B cell (primary cell): ENCODE measurements at regions not wholly inside any gene's neighbourhood (a gene's known extent, or its start where the extent isn't known, plus 50 kb on each side); places are given as distances from the start of the nearest gene placed in this dataset.
"Not testable (repeated sequence)": the region's sequence is repeated elsewhere in the genome, so short reads cannot be mapped to it uniquely, and the experiment has no call there.

ENCODE experiments used
- ATAC-seq: fragments of 200-7000 bp; cut with Tn5 transposase; one replicate; pipeline ENCODE4 v1.10.0; 2021; ENCODE audit warnings: low read depth, mild to moderate bottlenecking, moderate number of reproducible peaks, moderate library complexity
- CTCF ChIA-PET: fragments of 350-600 bp; sonication (Branson Sonifier 250); formaldehyde crosslinking; loops from one replicate; lab custom pipeline; 2021; ENCODE audit warnings: antibody characterized with exemption, inconsistent platforms; lab: Charles Lee
- POLR2A ChIA-PET: fragments of 350-600 bp; sonication (Branson Sonifier 250); formaldehyde crosslinking; loops from one replicate; lab custom pipeline; 2021; ENCODE audit warnings: antibody characterized with exemption; lab: Charles Lee
- DNase-seq: peaks from one replicate; pipeline ENCODE4 v3.0.0; 2013
- H2AFZ ChIP-seq: 2 replicates; pipeline ENCODE4 v1.6.1; 2012; ENCODE audit warnings: mild to moderate bottlenecking, low read depth, low read length; ENCODE audit not compliant: insufficient read depth, poor library complexity, severe bottlenecking
- H3K27ac ChIP-seq, 2 donors: 1 replicate in 1 of 2; 2 replicates in 1 of 2; pipeline ENCODE4 v1.5.1; 2012 to 2013; ENCODE audit warnings: low read length in 2 of 2, mild to moderate bottlenecking in 2 of 2, moderate library complexity in 1 of 2
- H3K27me3 ChIP-seq, 4 experiments: fragments of 200-600 bp in 1 of 4; sonication (generic) in 1 of 4; replicated peaks in 1 of 4; 1 replicate in 2 of 4; 2 replicates in 2 of 4; pipeline versions ENCODE4 v1.6.1 to v1.7.0; 2013 to 2016; ENCODE audit warnings: low read length in 3 of 4, mild to moderate bottlenecking in 2 of 4, mixed read lengths in 1 of 4, moderate library complexity in 1 of 4; ENCODE audit not compliant: insufficient read depth in 4 of 4, control insufficient read depth in 3 of 4; ENCODE audit errors: control extremely low read depth in 1 of 4
- H3K36me3 ChIP-seq, 2 experiments: replicated peaks in 1 of 2; 1 replicate in 1 of 2; 2 replicates in 1 of 2; pipeline versions ENCODE4 v1.6.1 to v1.7.1; 2013; ENCODE audit warnings: low read length in 1 of 2; ENCODE audit not compliant: insufficient read depth in 2 of 2, control insufficient read depth in 1 of 2; ENCODE audit errors: control extremely low read depth in 1 of 2, extremely low read depth in 1 of 2
- H3K4me1 ChIP-seq, 2 donors: fragments of 200-600 bp in 1 of 2; sonication (generic) in 1 of 2; 1 replicate in 1 of 2; 2 replicates in 1 of 2; pipeline versions ENCODE4 v1.5.1 to v1.6.1; 2013 to 2017; ENCODE audit warnings: low read length in 2 of 2; ENCODE audit not compliant: control insufficient read depth in 2 of 2, insufficient read depth in 2 of 2
- H3K4me2 ChIP-seq: replicated peaks from 2 replicates; pipeline ENCODE3; 2012; ENCODE audit warnings: mild to moderate bottlenecking, low read depth, low read length; ENCODE audit not compliant: poor library complexity, severe bottlenecking
- H3K4me3 ChIP-seq, 5 experiments: fragments of 200-600 bp in 1 of 5; sonication (generic) in 1 of 5; 1 replicate in 3 of 5; 2 replicates in 2 of 5; pipeline versions ENCODE4 v1.5.1 to v1.7.0; 2011 to 2016; ENCODE audit warnings: low read length in 4 of 5, mild to moderate bottlenecking in 4 of 5, low read depth in 2 of 5, control low read depth in 1 of 5, moderate library complexity in 1 of 5; ENCODE audit not compliant: insufficient read depth in 1 of 5; ENCODE audit errors: control extremely low read depth in 1 of 5, extremely low read depth in 1 of 5
- H3K79me2 ChIP-seq: fragments of 200-600 bp; sonication (generic); one replicate; pipeline ENCODE4 v1.6.0; 2016; ENCODE audit warnings: low read length; ENCODE audit not compliant: control insufficient read depth, insufficient read depth
- H3K9ac ChIP-seq: fragments of 200-600 bp; sonication (generic); 2 replicates; pipeline ENCODE4 v1.6.1; 2017; ENCODE audit warnings: mild to moderate bottlenecking, low read length, moderate library complexity
- H3K9me3 ChIP-seq, 3 donors: one replicate each; pipeline versions ENCODE4 v1.6.1 to v1.7.1; 2013; ENCODE audit warnings: low read length in 2 of 3; ENCODE audit not compliant: control insufficient read depth in 2 of 3, insufficient read depth in 1 of 3; ENCODE audit errors: control extremely low read depth in 1 of 3
- H4K20me1 ChIP-seq: 2 replicates; pipeline ENCODE4 v1.6.0; 2012; ENCODE audit warnings: mild to moderate bottlenecking, low read length; ENCODE audit not compliant: insufficient read depth, control insufficient read depth, poor library complexity, severe bottlenecking
- H3K27ac Mint-ChIP-seq: one replicate; pipeline ENCODE4 v1.8.0; 2021; ENCODE audit warnings: mixed read lengths
- H3K27me3 Mint-ChIP-seq: one replicate; pipeline ENCODE4 v1.8.0; 2021; ENCODE audit warnings: mixed read lengths
- H3K4me1 Mint-ChIP-seq: one replicate; pipeline ENCODE4 v1.8.0; 2021; ENCODE audit warnings: mixed read lengths
- H3K4me3 Mint-ChIP-seq: one replicate; pipeline ENCODE4 v1.8.0; 2021; ENCODE audit warnings: mixed read lengths
- H3K9me3 Mint-ChIP-seq: one replicate; pipeline ENCODE4 v1.8.0; 2022; ENCODE audit warnings: mixed read lengths; ENCODE audit not compliant: insufficient read depth
- EZH2 ChIP-seq: IDR thresholded peaks from 2 replicates; pipeline ENCODE4 v1.6.1; 2012; ENCODE audit warnings: borderline replicate concordance, low read depth, mild to moderate bottlenecking, moderate library complexity, low read length; ENCODE audit not compliant: insufficient read depth, poor library complexity, severe bottlenecking
- WGBS: methylation state at CpG from one replicate; pipeline ENCODE4 v1.1.5; 2013; ENCODE audit warnings: missing lambda C conversion rate; ENCODE audit not compliant: insufficient coverage; 5-methylcytosine and 5-hydroxymethylcytosine counted together
- intact Hi-C: fragments of 100-400 bp; cut with micrococcal nuclease; formaldehyde crosslinking; loops from one replicate; pipeline ENCODE4 v1.10.0; 2022
- TF ChIP-seq, protein P1 (sequence below): fragments of 200-600 bp; IDR thresholded peaks from one replicate; pipeline ENCODE4 v1.8.0; 2022; ENCODE audit warnings: antibody characterized with exemption, mild to moderate bottlenecking

DNA sequence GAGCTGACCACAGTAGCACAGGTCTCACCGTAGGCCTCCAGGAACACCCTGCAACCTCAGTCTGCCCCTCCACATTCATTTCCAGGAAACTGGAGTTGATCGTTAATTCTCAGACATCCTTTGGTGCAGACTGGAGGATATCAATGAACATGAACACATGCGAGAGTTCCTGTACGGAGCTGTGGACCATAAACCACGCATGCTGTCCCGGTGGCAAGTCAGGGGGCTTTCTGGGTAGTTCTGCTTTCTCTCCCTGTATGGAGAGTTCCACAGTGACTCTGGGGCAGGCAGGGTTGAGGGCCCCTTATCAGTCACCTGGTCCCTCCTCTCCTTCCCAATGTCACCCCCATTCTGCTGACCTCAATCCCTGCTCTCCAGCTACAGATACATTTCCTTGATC, 55.5 kb upstream of the URI1 start:
- Mint-ChIP-seq H3K27ac (no peak overlapping the region), H3K4me1 (peaks cover 8% of the 10 kb centered on the region), H3K27me3 (no peaks in the 10 kb centered on the region), H3K9me3 (no peaks in the 10 kb centered on the region), H3K4me3 (no peak overlapping the region)
- H3K4me3 ChIP-seq: no peak overlapping the region
- no peaks in the 10 kb centered on the region for H3K9me3 ChIP-seq
- peaks cover 3 to 24% of the 10 kb centered on the region in 2 donors for H3K4me1 ChIP-seq
- no peaks in the 10 kb centered on the region for H3K79me2 ChIP-seq
- WGBS: 33% methylated on average over 6 of the region's 6 CpGs
- no peaks in the 10 kb centered on the region for H3K36me3 ChIP-seq
- H4K20me1 ChIP-seq: no peaks in the 10 kb centered on the region
- no peaks in the 10 kb centered on the region for H3K27me3 ChIP-seq
- H3K27ac ChIP-seq: no peak overlapping the region
- H3K9ac ChIP-seq: no peak overlapping the region
- H2AFZ ChIP-seq: no peak overlapping the region
- TF ChIP-seq, protein P1, sequence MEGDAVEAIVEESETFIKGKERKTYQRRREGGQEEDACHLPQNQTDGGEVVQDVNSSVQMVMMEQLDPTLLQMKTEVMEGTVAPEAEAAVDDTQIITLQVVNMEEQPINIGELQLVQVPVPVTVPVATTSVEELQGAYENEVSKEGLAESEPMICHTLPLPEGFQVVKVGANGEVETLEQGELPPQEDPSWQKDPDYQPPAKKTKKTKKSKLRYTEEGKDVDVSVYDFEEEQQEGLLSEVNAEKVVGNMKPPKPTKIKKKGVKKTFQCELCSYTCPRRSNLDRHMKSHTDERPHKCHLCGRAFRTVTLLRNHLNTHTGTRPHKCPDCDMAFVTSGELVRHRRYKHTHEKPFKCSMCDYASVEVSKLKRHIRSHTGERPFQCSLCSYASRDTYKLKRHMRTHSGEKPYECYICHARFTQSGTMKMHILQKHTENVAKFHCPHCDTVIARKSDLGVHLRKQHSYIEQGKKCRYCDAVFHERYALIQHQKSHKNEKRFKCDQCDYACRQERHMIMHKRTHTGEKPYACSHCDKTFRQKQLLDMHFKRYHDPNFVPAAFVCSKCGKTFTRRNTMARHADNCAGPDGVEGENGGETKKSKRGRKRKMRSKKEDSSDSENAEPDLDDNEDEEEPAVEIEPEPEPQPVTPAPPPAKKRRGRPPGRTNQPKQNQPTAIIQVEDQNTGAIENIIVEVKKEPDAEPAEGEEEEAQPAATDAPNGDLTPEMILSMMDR: no peak
- no peak for TF ChIP-seq EZH2
- CTCF ChIA-PET: interaction anchor here (0.6 to 2.5 kb wide), 4 partner anchors 126 to 257 kb away, joined by 3 to 10 read pairs (median 4); no protein-coding TSS in a partner anchor
- POLR2A ChIA-PET: no interaction called here
- intact Hi-C loops: no loop called here
- DNase-seq (no peak), ATAC-seq (no peak)
- no peak overlapping the region for H3K4me2 ChIP-seq

DNA sequence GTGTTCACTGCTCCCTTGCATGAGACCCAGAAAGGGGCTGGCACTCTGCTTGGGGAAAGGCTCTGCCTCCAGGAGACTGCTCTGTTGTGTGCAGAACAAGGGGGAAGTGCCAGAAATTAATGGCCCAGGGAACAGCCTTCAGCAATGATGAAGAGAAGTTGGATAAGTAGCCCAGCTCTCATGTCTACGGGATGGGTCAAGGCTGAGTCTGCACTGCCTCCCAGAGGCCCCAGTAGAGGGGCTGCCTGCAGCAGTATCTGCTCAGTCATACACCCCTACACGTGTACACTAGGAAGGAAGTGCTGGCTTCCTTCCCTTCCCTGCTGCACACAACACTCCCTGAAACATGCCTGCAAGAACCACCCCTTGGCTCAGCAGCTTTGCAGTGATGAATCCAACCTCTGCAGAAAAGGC, 54.6 kb upstream of the URI1 start:
- H3K4me1 ChIP-seq: peaks cover 3 to 16% of the 10 kb centered on the region in 2 donors
- no peaks in the 10 kb centered on the region for H3K36me3 ChIP-seq
- no peak overlapping the region for H3K9ac ChIP-seq
- intact Hi-C loops: no loop called here
- DNase-seq: peak; percentile 45
- no peak overlapping the region for H3K27ac ChIP-seq
- H3K79me2 ChIP-seq: no peaks in the 10 kb centered on the region
- H3K27me3 ChIP-seq: no peaks in the 10 kb centered on the region
- H3K4me1 Mint-ChIP-seq: peaks cover 8% of the 10 kb centered on the region
- H2AFZ ChIP-seq: no peak overlapping the region
- no peaks in the 10 kb centered on the region for H3K9me3 Mint-ChIP-seq
- H3K27me3 Mint-ChIP-seq: no peaks in the 10 kb centered on the region
- H3K4me2 ChIP-seq: no peak overlapping the region
- no peaks in the 10 kb centered on the region for H3K9me3 ChIP-seq
- ChIA-PET POLR2A (no interaction called here), CTCF (no interaction called here)
- H3K4me3 ChIP-seq: no peak overlapping the region
- TF ChIP-seq, protein P1: no peak
- TF ChIP-seq EZH2: no peak
- ATAC-seq: no peak
- 0% methylated on average over 1 of the region's 2 CpGs for WGBS
- H3K27ac Mint-ChIP-seq: no peak overlapping the region
- no peak overlapping the region for H3K4me3 Mint-ChIP-seq
- no peaks in the 10 kb centered on the region for H4K20me1 ChIP-seq

DNA sequence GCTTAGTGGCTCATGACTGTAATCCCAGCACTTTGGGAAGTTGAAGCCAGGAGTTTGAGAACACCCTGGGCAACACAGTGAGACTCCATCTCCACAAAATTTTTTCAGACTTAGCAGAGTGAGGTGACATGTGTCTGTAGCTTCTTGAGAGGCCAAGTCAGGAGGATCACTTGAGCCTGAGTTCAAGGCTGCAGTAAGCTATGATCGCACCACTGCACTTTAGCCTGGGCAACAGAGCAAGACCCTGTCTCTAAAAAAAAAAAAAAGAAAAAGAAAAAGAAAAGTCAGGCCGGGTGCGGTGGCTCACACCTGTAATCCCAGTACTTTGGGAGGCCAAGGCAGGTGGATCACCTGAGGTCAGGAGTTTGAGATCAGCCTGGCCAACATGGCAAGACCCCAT, 54.0 kb upstream of the URI1 start:
- H3K27me3 ChIP-seq, H4K20me1 ChIP-seq, H3K27ac Mint-ChIP-seq, POLR2A ChIA-PET, H3K79me2 ChIP-seq, H3K9ac ChIP-seq, CTCF ChIA-PET, H2AFZ ChIP-seq, H3K4me2 ChIP-seq, H3K9me3 Mint-ChIP-seq, H3K4me3 ChIP-seq, H3K27ac ChIP-seq, H3K4me3 Mint-ChIP-seq, DNase-seq, H3K27me3 Mint-ChIP-seq, ATAC-seq, H3K9me3 ChIP-seq, H3K4me1 Mint-ChIP-seq, H3K36me3 ChIP-seq, intact Hi-C loops: not testable (repeated sequence)
- WGBS: 100% methylated on average over 2 of the region's 3 CpGs
- peaks cover 3 to 16% of the 10 kb centered on the region in 2 donors for H3K4me1 ChIP-seq
